NCI-H2029 treated with DMSO at 0.1 percent for 48 hours (cell line): ENCODE measurements at regions not wholly inside any gene's neighbourhood (a gene's known extent, or its start where the extent isn't known, plus 50 kb on each side); places are given as distances from the start of the nearest gene placed in this dataset.

Experiments
- DNase-seq: peaks from one replicate; lab custom pipeline; 2025; lab: John Stamatoyannopoulos, UW

GRCh38 chr1:22285549-22286396 is 142.9 kb upstream of the WNT4 start:
- DNase-seq = no peak

GRCh38 chr1:22286491-22286890 is 143.6 kb upstream of the WNT4 start:
- no peak for DNase-seq

- no peak for DNase-seq
Observed at GRCh38 chr1:22287273-22287672, 144.4 kb upstream of the WNT4 start.

- DNase-seq = no peak
Observed at GRCh38 chr1:22287946-22288520, 145.1 kb upstream of the WNT4 start.

- DNase-seq = no peak
Observed at GRCh38 chr1:22288593-22289241, 145.8 kb upstream of the WNT4 start.

GRCh38 chr1:22289307-22289995 is 146.6 kb upstream of the WNT4 start:
- no peak for DNase-seq

- DNase-seq = no peak
Observed at GRCh38 chr1:22290157-22290556, 147.3 kb upstream of the WNT4 start.

- DNase-seq = no peak
Observed at GRCh38 chr1:22290611-22291010, 147.7 kb upstream of the WNT4 start.

- DNase-seq = no peak
Observed at GRCh38 chr1:22291057-22291456, 148.2 kb upstream of the WNT4 start.

GRCh38 chr1:22291494-22291893 is 148.6 kb upstream of the WNT4 start:
- DNase-seq = no peak

- DNase-seq = no peak
Observed at GRCh38 chr1:22292011-22292788, 149.3 kb upstream of the WNT4 start.

GRCh38 chr1:22295396-22295795 is 152.5 kb upstream of the WNT4 start:
- no peak for DNase-seq

GRCh38 chr1:22295856-22296255 is 153.0 kb upstream of the WNT4 start:
- no peak for DNase-seq

GRCh38 chr1:22296701-22297591 is 154.0 kb upstream of the WNT4 start:
- no peak for DNase-seq

- no peak for DNase-seq
Observed at GRCh38 chr1:22297999-22298398, 153.7 kb upstream of the ZBTB40 start.

- no peak for DNase-seq
Observed at GRCh38 chr1:22303816-22304215, 147.8 kb upstream of the ZBTB40 start.

GRCh38 chr1:22309572-22309971 is 142.1 kb upstream of the ZBTB40 start:
- no peak for DNase-seq

GRCh38 chr1:22311461-22311860 is 140.2 kb upstream of the ZBTB40 start:
- no peak for DNase-seq

GRCh38 chr1:22313321-22313720 is 138.3 kb upstream of the ZBTB40 start:
- no peak for DNase-seq

- DNase-seq = no peak
Observed at GRCh38 chr1:22314706-22315105, 136.9 kb upstream of the ZBTB40 start.
